ENCODE measurements at regions not wholly inside any gene's neighbourhood (a gene's known extent, or its start where the extent isn't known, plus 50 kb on each side); places are given as distances from the start of the nearest gene placed in this dataset.
A peak's percentile ranks its signal among the peaks of the same experiment; 100 is the strongest.

- no peak for TF ChIP-seq CTCF (IDR thresholded peaks at IDR 0.05; ENCODE audit: low read depth, low read length)
- in situ Hi-C loops (cut with HindIII; ENCODE audit: low sequenced_read_pairs), result no loop called here
- H3K4me3 ChIP-seq (ENCODE audit: low read depth, low read length), result no peak overlapping the region
- DNase-seq (ENCODE audit: low read depth, low spot score), result peak; percentile 33
Measured at GRCh38 chr16:74186561-74186971, 110.0 kb upstream of the PSMD7 start.

GRCh38 chr16:74184839-74185238, 111.8 kb upstream of the PSMD7 start:
- TF ChIP-seq CTCF (IDR thresholded peaks at IDR 0.05; ENCODE audit: low read depth, low read length), result no peak
- H3K4me3 ChIP-seq (ENCODE audit: low read depth, low read length), result no peak overlapping the region
- DNase-seq (ENCODE audit: low read depth, low spot score), result no peak
- in situ Hi-C loops (cut with HindIII; ENCODE audit: low sequenced_read_pairs), result no loop called here

GRCh38 chr16:74183601-74184360, 112.8 kb upstream of the PSMD7 start:
- no peak for DNase-seq (ENCODE audit: low read depth, low spot score)
- H3K4me3 ChIP-seq (ENCODE audit: low read depth, low read length), result no peak overlapping the region
- in situ Hi-C loops (cut with HindIII; ENCODE audit: low sequenced_read_pairs), result no loop called here
- no peak for TF ChIP-seq CTCF (IDR thresholded peaks at IDR 0.05; ENCODE audit: low read depth, low read length)

GRCh38 chr16:74169687-74170376, 126.8 kb upstream of the PSMD7 start:
- H3K4me3 ChIP-seq (ENCODE audit: low read depth, low read length), result no peak overlapping the region
- TF ChIP-seq CTCF (IDR thresholded peaks at IDR 0.05; ENCODE audit: low read depth, low read length), result no peak
- in situ Hi-C loops (cut with HindIII; ENCODE audit: low sequenced_read_pairs), result no loop called here
- peak; percentile 15 for DNase-seq (ENCODE audit: low read depth, low spot score)

- DNase-seq (ENCODE audit: low read depth, low spot score), result no peak
- in situ Hi-C loops (cut with HindIII; ENCODE audit: low sequenced_read_pairs), result no loop called here
- H3K4me3 ChIP-seq (ENCODE audit: low read depth, low read length), result no peak overlapping the region
- no peak for TF ChIP-seq CTCF (IDR thresholded peaks at IDR 0.05; ENCODE audit: low read depth, low read length)
Measured at GRCh38 chr16:74169066-74169465, 127.5 kb upstream of the PSMD7 start.

- in situ Hi-C loops (cut with HindIII; ENCODE audit: low sequenced_read_pairs), result no loop called here
- no peak overlapping the region for H3K4me3 ChIP-seq (ENCODE audit: low read depth, low read length)
- TF ChIP-seq CTCF (IDR thresholded peaks at IDR 0.05; ENCODE audit: low read depth, low read length), result no peak
- DNase-seq (ENCODE audit: low read depth, low spot score), result no peak
Measured at GRCh38 chr16:74168445-74168844, 128.2 kb upstream of the PSMD7 start.
